NCI-H146 treated with DMSO at 0.1 percent for 48 hours (cell line): ENCODE measurements at regions not wholly inside any gene's neighbourhood (a gene's known extent, or its start where the extent isn't known, plus 50 kb on each side); places are given as distances from the start of the nearest gene placed in this dataset.

Experiments used
- DNase-seq: peaks from one replicate; lab custom pipeline; 2025; ENCODE audit not compliant: unreplicated experiment; lab: John Stamatoyannopoulos, UW

- DNase-seq: no peak
Observed at GRCh38 chr2:38509947-38510326, 92.8 kb downstream of the HNRNPLL start.

- DNase-seq: no peak
Observed at GRCh38 chr2:38509314-38509946, 93.3 kb downstream of the HNRNPLL start.

- peak; percentile 65 for DNase-seq
Observed at GRCh38 chr2:38508311-38509039, 94.3 kb downstream of the HNRNPLL start.

GRCh38 chr2:38507712-38508111, 95.0 kb downstream of the HNRNPLL start:
- DNase-seq: no peak

GRCh38 chr2:38505779-38506178, 96.9 kb downstream of the HNRNPLL start:
- no peak for DNase-seq

- no peak for DNase-seq
Observed at GRCh38 chr2:38504169-38504568, 98.6 kb downstream of the HNRNPLL start.

- DNase-seq: no peak
Observed at GRCh38 chr2:38502107-38502506, 100.6 kb downstream of the HNRNPLL start.

- no peak for DNase-seq
Observed at GRCh38 chr2:38500283-38500634, 102.5 kb downstream of the HNRNPLL start.

- no peak for DNase-seq
Observed at GRCh38 chr2:38499548-38500282, 103.0 kb downstream of the HNRNPLL start.

- no peak for DNase-seq
Observed at GRCh38 chr2:38498045-38498481, 104.7 kb downstream of the HNRNPLL start.

- DNase-seq: peak; percentile 57
Observed at GRCh38 chr2:38497670-38498037, 105.1 kb downstream of the HNRNPLL start.

- DNase-seq: no peak
Observed at GRCh38 chr2:38496927-38497669, 105.6 kb downstream of the HNRNPLL start.

- DNase-seq: no peak
Observed at GRCh38 chr2:38495880-38496279, 106.8 kb downstream of the HNRNPLL start.

- no peak for DNase-seq
Observed at GRCh38 chr2:38494394-38494793, 108.3 kb downstream of the HNRNPLL start.

- DNase-seq: no peak
Observed at GRCh38 chr2:38492042-38492615, 110.6 kb downstream of the HNRNPLL start.

GRCh38 chr2:38491436-38491835, 111.3 kb downstream of the HNRNPLL start:
- no peak for DNase-seq

- DNase-seq: no peak
Observed at GRCh38 chr2:38489846-38490245, 112.8 kb upstream of the ATL2 start.

- no peak for DNase-seq
Observed at GRCh38 chr2:38487852-38488251, 110.8 kb upstream of the ATL2 start.

GRCh38 chr2:38486213-38487026, 109.3 kb upstream of the ATL2 start:
- DNase-seq: no peak

GRCh38 chr2:38485734-38486133, 108.7 kb upstream of the ATL2 start:
- no peak for DNase-seq
